ENCODE measurements at regions not wholly inside any gene's neighbourhood (a gene's known extent, or its start where the extent isn't known, plus 50 kb on each side); places are given as distances from the start of the nearest gene placed in this dataset.
"Not testable (repeated sequence)": the region's sequence is repeated elsewhere in the genome, so short reads cannot be mapped to it uniquely, and the experiment has no call there.

GRCh38 chr3:145307272-145307671 is 853.7 kb downstream of the PLOD2 start:
- H3K4me2 ChIP-seq (ENCODE audit: control insufficient read depth, extremely low read depth, insufficient read depth, low read depth, low read length), result no peak overlapping the region
- H3K9me3 ChIP-seq (ENCODE audit: control insufficient read depth, low read depth, low read length), result no peaks in the 10 kb centered on the region
- H3K36me3 ChIP-seq (ENCODE audit: control insufficient read depth in 2 of 2, extremely low read depth in 1 of 2, insufficient read depth in 2 of 2, low read length in 2 of 2), result no peaks in the 10 kb centered on the region
- H3K79me2 ChIP-seq (ENCODE audit: control insufficient read depth, insufficient read depth, low read length), result no peaks in the 10 kb centered on the region
- H3K9me1 ChIP-seq (ENCODE audit: control insufficient read depth, extremely low read depth, insufficient read depth, low read length), result no peaks in the 10 kb centered on the region
- no peak overlapping the region for H2AFZ ChIP-seq (ENCODE audit: control insufficient read depth, low read length)
- H3K9ac ChIP-seq (ENCODE audit: control insufficient read depth, extremely low read depth, insufficient read depth, low read length), result no peak overlapping the region
- no peak for TF ChIP-seq CTCF (optimal IDR thresholded peaks at IDR 0.05 in 1 of 3, IDR thresholded peaks at IDR 0.05 in 1 of 3, conservative IDR thresholded peaks at IDR 0.05 in 1 of 3; ENCODE audit: extremely low read depth in 1 of 3, insufficient read depth in 2 of 3, low read length in 3 of 3)
- TF ChIP-seq EZH2 (IDR thresholded peaks at IDR 0.05; ENCODE audit: low read length), result no peak
- dilution Hi-C loops (cut with MboI; ENCODE audit: extremely low pct_ligation_motif_present, low sequenced_read_pairs), result no loop called here
- H3K4me1 ChIP-seq (ENCODE audit: control insufficient read depth, extremely low read depth, insufficient read depth, low read length), result no peaks in the 10 kb centered on the region
- no peaks in the 10 kb centered on the region for H3K27me3 ChIP-seq (ENCODE audit: control insufficient read depth, extremely low read depth, insufficient read depth, low read length)
- DNase-seq (ENCODE audit: low read depth, low spot score) (no peak), FAIRE-seq (no peak)
- H3K4me3 ChIP-seq (ENCODE audit: control insufficient read depth in 2 of 3, extremely low read depth in 1 of 3, insufficient read depth in 2 of 3, low read depth in 1 of 3, low read length in 3 of 3), result no peak overlapping the region
- no peaks in the 10 kb centered on the region for H4K20me1 ChIP-seq (ENCODE audit: control insufficient read depth, extremely low read depth, insufficient read depth, low read length)
- H3K27ac ChIP-seq (ENCODE audit: control insufficient read depth, insufficient read depth, low read length), result no peak overlapping the region

- Histone ChIP-seq H3K27me3 (ENCODE audit: control insufficient read depth, extremely low read depth, insufficient read depth, low read length) (no peaks in the 10 kb centered on the region), H3K36me3 (ENCODE audit: control insufficient read depth in 2 of 2, extremely low read depth in 1 of 2, insufficient read depth in 2 of 2, low read length in 2 of 2) (no peaks in the 10 kb centered on the region), H3K4me2 (ENCODE audit: control insufficient read depth, extremely low read depth, insufficient read depth, low read depth, low read length) (no peak overlapping the region), H3K9ac (ENCODE audit: control insufficient read depth, extremely low read depth, insufficient read depth, low read length) (no peak overlapping the region), H3K4me1 (ENCODE audit: control insufficient read depth, extremely low read depth, insufficient read depth, low read length) (no peaks in the 10 kb centered on the region), H4K20me1 (ENCODE audit: control insufficient read depth, extremely low read depth, insufficient read depth, low read length) (no peaks in the 10 kb centered on the region), H3K4me3 (ENCODE audit: control insufficient read depth in 2 of 3, extremely low read depth in 1 of 3, insufficient read depth in 2 of 3, low read depth in 1 of 3, low read length in 3 of 3) (no peak overlapping the region), H3K9me1 (ENCODE audit: control insufficient read depth, extremely low read depth, insufficient read depth, low read length) (no peaks in the 10 kb centered on the region), H3K9me3 (ENCODE audit: control insufficient read depth, low read depth, low read length) (no peaks in the 10 kb centered on the region), H3K27ac (ENCODE audit: control insufficient read depth, insufficient read depth, low read length) (no peak overlapping the region), H2AFZ (ENCODE audit: control insufficient read depth, low read length) (no peak overlapping the region), H3K79me2 (ENCODE audit: control insufficient read depth, insufficient read depth, low read length) (no peaks in the 10 kb centered on the region)
- dilution Hi-C loops (cut with MboI; ENCODE audit: extremely low pct_ligation_motif_present, low sequenced_read_pairs), result no loop called here
- TF ChIP-seq EZH2 (IDR thresholded peaks at IDR 0.05; ENCODE audit: low read length) (no peak), CTCF (optimal IDR thresholded peaks at IDR 0.05 in 1 of 3, IDR thresholded peaks at IDR 0.05 in 1 of 3, conservative IDR thresholded peaks at IDR 0.05 in 1 of 3; ENCODE audit: extremely low read depth in 1 of 3, insufficient read depth in 2 of 3, low read length in 3 of 3) (no peak)
- FAIRE-seq (no peak), DNase-seq (ENCODE audit: low read depth, low spot score) (no peak)
Observed at GRCh38 chr3:145313751-145314150, 847.2 kb downstream of the PLOD2 start.

GRCh38 chr3:145316253-145316652 is 844.7 kb downstream of the PLOD2 start:
- H3K4me2 ChIP-seq (ENCODE audit: control insufficient read depth, extremely low read depth, insufficient read depth, low read depth, low read length); H3K9me3 ChIP-seq (ENCODE audit: control insufficient read depth, low read depth, low read length); H3K36me3 ChIP-seq (ENCODE audit: control insufficient read depth in 2 of 2, extremely low read depth in 1 of 2, insufficient read depth in 2 of 2, low read length in 2 of 2); DNase-seq (ENCODE audit: low read depth, low spot score); H4K20me1 ChIP-seq (ENCODE audit: control insufficient read depth, extremely low read depth, insufficient read depth, low read length); H3K9me1 ChIP-seq (ENCODE audit: control insufficient read depth, extremely low read depth, insufficient read depth, low read length); dilution Hi-C loops (cut with MboI; ENCODE audit: extremely low pct_ligation_motif_present, low sequenced_read_pairs); H3K27me3 ChIP-seq (ENCODE audit: control insufficient read depth, extremely low read depth, insufficient read depth, low read length); FAIRE-seq; H3K27ac ChIP-seq (ENCODE audit: control insufficient read depth, insufficient read depth, low read length); H3K79me2 ChIP-seq (ENCODE audit: control insufficient read depth, insufficient read depth, low read length); H3K9ac ChIP-seq (ENCODE audit: control insufficient read depth, extremely low read depth, insufficient read depth, low read length); H3K4me3 ChIP-seq (ENCODE audit: control insufficient read depth in 2 of 3, extremely low read depth in 1 of 3, insufficient read depth in 2 of 3, low read depth in 1 of 3, low read length in 3 of 3); H3K4me1 ChIP-seq (ENCODE audit: control insufficient read depth, extremely low read depth, insufficient read depth, low read length); H2AFZ ChIP-seq (ENCODE audit: control insufficient read depth, low read length): not testable (repeated sequence)
